ENCODE measurements at regions not wholly inside any gene's neighbourhood (a gene's known extent, or its start where the extent isn't known, plus 50 kb on each side); places are given as distances from the start of the nearest gene placed in this dataset.

DNA sequence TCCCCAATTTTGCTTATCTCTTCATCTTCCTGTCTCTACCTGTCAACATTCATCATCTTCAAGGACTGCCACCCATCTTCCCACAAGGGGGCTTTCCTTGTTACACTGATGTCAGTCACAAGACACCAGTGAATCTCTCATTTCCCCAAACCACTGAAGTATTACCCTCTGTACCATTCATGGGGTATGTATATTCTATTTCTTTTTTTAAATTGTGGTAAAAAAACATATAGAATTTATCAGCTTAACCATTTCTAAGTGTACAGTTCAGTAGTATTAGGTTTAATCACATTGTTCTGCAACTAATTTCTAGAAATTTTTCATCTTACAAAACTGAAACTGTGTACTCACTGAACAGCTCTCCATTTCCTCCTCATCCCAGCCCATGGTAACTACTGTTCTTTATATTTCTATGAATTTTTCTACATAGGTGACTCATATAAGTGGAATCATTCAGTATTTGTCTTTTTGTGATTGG, 98.6 kb downstream of the LARP7 start:
- Histone ChIP-seq H2BK120ac (ENCODE audit: low read depth, low read length) (no peak overlapping the region), H3K9me3 (ENCODE audit: control insufficient read depth, low read length) (no peaks in the 10 kb centered on the region), H3K14ac (ENCODE audit: low read length in 2 of 2) (no peak overlapping the region)

DNA sequence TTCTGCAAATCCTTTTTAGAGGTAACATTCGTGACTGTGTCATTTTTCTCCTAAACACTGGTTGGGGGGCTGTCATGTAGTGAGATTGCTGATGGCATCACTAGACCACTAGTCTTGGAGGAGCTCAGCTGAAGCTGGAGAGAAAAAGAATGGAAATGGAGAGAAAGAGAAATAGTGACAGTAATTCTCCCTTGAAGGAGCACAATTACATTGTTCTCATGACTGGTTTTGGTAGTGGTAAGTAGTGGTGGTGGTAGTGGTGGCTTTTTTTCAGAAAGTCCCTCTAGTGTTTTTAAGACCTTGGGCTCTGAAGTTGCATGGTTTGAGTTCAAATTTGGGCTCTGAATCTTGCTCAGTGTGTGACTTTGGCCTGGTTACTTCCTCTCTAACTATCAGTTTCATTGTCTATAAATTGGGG, 99.8 kb downstream of the LARP7 start:
- Histone ChIP-seq H4K8ac (ENCODE audit: low read length) (no peak overlapping the region), H3K79me1 (replicated peaks; ENCODE audit: low read length, poor library complexity, severe bottlenecking) (no peaks in the 10 kb centered on the region), H3K27me3 (ENCODE audit: control insufficient read depth in 1 of 2, insufficient read depth in 1 of 2, low read length in 2 of 2) (no peaks in the 10 kb centered on the region), H3K4ac (ENCODE audit: low read depth in 1 of 2, low read length in 2 of 2) (no peak overlapping the region), H3K27ac (ENCODE audit: low read length, poor library complexity, severe bottlenecking) (no peak overlapping the region), H3K4me1 (ENCODE audit: control insufficient read depth, insufficient read depth, low read depth, low read length) (no peaks in the 10 kb centered on the region), H2BK12ac (ENCODE audit: low read length in 2 of 2) (no peak overlapping the region), H4K91ac (ENCODE audit: low read length) (no peak overlapping the region), H3K23ac (ENCODE audit: low read length in 2 of 2) (no peak overlapping the region), H3K4me3 (ENCODE audit: insufficient read depth in 1 of 2, low read depth in 1 of 2, low read length in 2 of 2) (no peak overlapping the region), H3K36me3 (ENCODE audit: control insufficient read depth in 1 of 2, insufficient read depth in 2 of 2, low read depth in 1 of 2, low read length in 2 of 2) (no peaks in the 10 kb centered on the region), H2AK5ac (ENCODE audit: low read length, severe bottlenecking) (no peak overlapping the region), H2BK15ac (ENCODE audit: low read depth, poor library complexity, severe bottlenecking) (no peak overlapping the region), H3K4me2 (ENCODE audit: low read length, poor library complexity, severe bottlenecking) (no peak overlapping the region), H3K14ac (ENCODE audit: low read length in 2 of 2) (no peak overlapping the region), H2BK120ac (ENCODE audit: low read depth, low read length) (no peak overlapping the region), H2AFZ (ENCODE audit: low read depth, low read length) (no peak overlapping the region), H3K9me3 (ENCODE audit: control insufficient read depth, low read length) (no peaks in the 10 kb centered on the region), H2BK5ac (ENCODE audit: low read depth, low read length, poor library complexity, severe bottlenecking) (no peak overlapping the region), H3K9ac (ENCODE audit: low read length) (no peak overlapping the region), H3K18ac (ENCODE audit: low read depth in 1 of 2, low read length in 2 of 2) (no peak overlapping the region)
- DNase-seq, result no peak
- 63% methylated on average over 1 of the region's 1 CpG for WGBS

More for the DNA sequence above, 98.6 kb downstream of the LARP7 start:
- Histone ChIP-seq H3K27ac (ENCODE audit: low read length, poor library complexity, severe bottlenecking) (no peak overlapping the region), H2BK15ac (ENCODE audit: low read depth, poor library complexity, severe bottlenecking) (no peak overlapping the region), H3K4me3 (ENCODE audit: insufficient read depth in 1 of 2, low read depth in 1 of 2, low read length in 2 of 2) (no peak overlapping the region), H4K91ac (ENCODE audit: low read length) (no peak overlapping the region), H3K27me3 (ENCODE audit: control insufficient read depth in 1 of 2, insufficient read depth in 1 of 2, low read length in 2 of 2) (no peaks in the 10 kb centered on the region), H3K18ac (ENCODE audit: low read depth in 1 of 2, low read length in 2 of 2) (no peak overlapping the region), H2BK12ac (ENCODE audit: low read length in 2 of 2) (no peak overlapping the region), H3K79me1 (replicated peaks; ENCODE audit: low read length, poor library complexity, severe bottlenecking) (no peaks in the 10 kb centered on the region), H2AK5ac (ENCODE audit: low read length, severe bottlenecking) (no peak overlapping the region), H3K23ac (ENCODE audit: low read length in 2 of 2) (no peak overlapping the region), H3K36me3 (ENCODE audit: control insufficient read depth in 1 of 2, insufficient read depth in 2 of 2, low read depth in 1 of 2, low read length in 2 of 2) (no peaks in the 10 kb centered on the region), H3K4me1 (ENCODE audit: control insufficient read depth, insufficient read depth, low read depth, low read length) (no peaks in the 10 kb centered on the region), H2AFZ (ENCODE audit: low read depth, low read length) (no peak overlapping the region), H3K4ac (ENCODE audit: low read depth in 1 of 2, low read length in 2 of 2) (no peak overlapping the region), H3K9ac (ENCODE audit: low read length) (no peak overlapping the region), H2BK5ac (ENCODE audit: low read depth, low read length, poor library complexity, severe bottlenecking) (no peak overlapping the region), H4K8ac (ENCODE audit: low read length) (no peak overlapping the region), H3K4me2 (ENCODE audit: low read length, poor library complexity, severe bottlenecking) (no peak overlapping the region)
- no peak for DNase-seq

DNA sequence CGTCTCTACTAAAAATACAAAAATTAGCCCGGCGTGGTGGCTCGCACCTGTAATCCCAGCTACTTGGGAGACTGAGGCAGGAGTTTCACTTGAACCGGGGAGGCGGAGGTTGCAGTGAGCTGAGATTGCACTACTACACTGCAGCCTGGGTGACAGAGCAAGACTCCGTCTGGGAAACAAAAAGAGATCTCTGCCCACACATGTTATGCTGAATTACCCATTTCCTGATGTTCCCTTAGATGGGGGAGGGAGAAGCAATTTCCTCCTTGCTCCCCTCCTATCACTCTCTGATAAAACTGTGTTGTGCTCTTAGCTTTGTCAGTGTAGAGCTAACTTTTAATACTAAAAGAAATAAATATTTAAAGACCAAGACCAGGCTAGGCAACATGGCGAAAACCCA, 102.5 kb downstream of the LARP7 start:
- H2BK120ac ChIP-seq (ENCODE audit: low read depth, low read length), result no peak overlapping the region
- H3K4ac ChIP-seq (ENCODE audit: low read depth in 1 of 2, low read length in 2 of 2), result no peak overlapping the region
- no peak overlapping the region for H3K18ac ChIP-seq (ENCODE audit: low read depth in 1 of 2, low read length in 2 of 2)
- no peak overlapping the region for H3K4me3 ChIP-seq (ENCODE audit: insufficient read depth in 1 of 2, low read depth in 1 of 2, low read length in 2 of 2)
- no peak overlapping the region for H3K4me2 ChIP-seq (ENCODE audit: low read length, poor library complexity, severe bottlenecking)
- H2AFZ ChIP-seq (ENCODE audit: low read depth, low read length), result no peak overlapping the region
- no peaks in the 10 kb centered on the region for H3K4me1 ChIP-seq (ENCODE audit: control insufficient read depth, insufficient read depth, low read depth, low read length)
- no peak overlapping the region for H2BK15ac ChIP-seq (ENCODE audit: low read depth, poor library complexity, severe bottlenecking)
- no peaks in the 10 kb centered on the region for H3K9me3 ChIP-seq (ENCODE audit: control insufficient read depth, low read length)
- WGBS, result 95% methylated on average over 7 of the region's 8 CpGs
- H4K91ac ChIP-seq (ENCODE audit: low read length), result no peak overlapping the region
- no peaks in the 10 kb centered on the region for H3K79me1 ChIP-seq (replicated peaks; ENCODE audit: low read length, poor library complexity, severe bottlenecking)
- no peaks in the 10 kb centered on the region for H3K36me3 ChIP-seq (ENCODE audit: control insufficient read depth in 1 of 2, insufficient read depth in 2 of 2, low read depth in 1 of 2, low read length in 2 of 2)
- H3K9ac ChIP-seq (ENCODE audit: low read length), result no peak overlapping the region
- H3K14ac ChIP-seq (ENCODE audit: low read length in 2 of 2), result no peak overlapping the region
- no peaks in the 10 kb centered on the region for H3K27me3 ChIP-seq (ENCODE audit: control insufficient read depth in 1 of 2, insufficient read depth in 1 of 2, low read length in 2 of 2)
- no peak overlapping the region for H3K27ac ChIP-seq (ENCODE audit: low read length, poor library complexity, severe bottlenecking)
- no peak overlapping the region for H3K23ac ChIP-seq (ENCODE audit: low read length in 2 of 2)
- no peak for DNase-seq
- H4K8ac ChIP-seq (ENCODE audit: low read length), result no peak overlapping the region
- no peak overlapping the region for H2BK12ac ChIP-seq (ENCODE audit: low read length in 2 of 2)
- no peak overlapping the region for H2AK5ac ChIP-seq (ENCODE audit: low read length, severe bottlenecking)
- no peak overlapping the region for H2BK5ac ChIP-seq (ENCODE audit: low read depth, low read length, poor library complexity, severe bottlenecking)

DNA sequence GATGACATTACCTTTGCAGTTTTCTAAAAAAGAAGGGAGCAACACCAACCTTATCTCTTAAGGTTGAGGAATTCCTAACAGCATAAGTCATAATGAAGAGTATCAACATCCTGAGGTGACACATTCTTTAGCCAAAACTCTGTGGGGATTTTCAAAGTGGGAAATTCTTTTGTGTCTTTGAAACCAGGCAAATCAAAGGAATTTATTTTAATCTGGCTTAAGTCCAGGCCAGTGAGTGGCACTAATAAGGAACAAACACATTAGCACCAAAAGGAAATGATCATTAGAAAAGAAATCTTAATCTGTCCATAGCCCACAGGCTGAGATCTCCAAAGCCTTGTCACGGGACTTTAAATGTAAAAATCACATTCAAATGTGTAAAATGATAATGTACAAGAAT, 110.1 kb downstream of the LARP7 start:
- Histone ChIP-seq H4K91ac (ENCODE audit: low read length) (no peak overlapping the region), H3K18ac (ENCODE audit: low read depth in 1 of 2, low read length in 2 of 2) (no peak overlapping the region), H3K27ac (ENCODE audit: low read length, poor library complexity, severe bottlenecking) (no peak overlapping the region), H4K8ac (ENCODE audit: low read length) (no peak overlapping the region), H3K79me1 (replicated peaks; ENCODE audit: low read length, poor library complexity, severe bottlenecking) (no peaks in the 10 kb centered on the region), H2BK15ac (ENCODE audit: low read depth, poor library complexity, severe bottlenecking) (no peak overlapping the region), H3K9me3 (ENCODE audit: control insufficient read depth, low read length) (no peaks in the 10 kb centered on the region), H2AFZ (ENCODE audit: low read depth, low read length) (no peak overlapping the region), H3K4me1 (ENCODE audit: control insufficient read depth, insufficient read depth, low read depth, low read length) (no peaks in the 10 kb centered on the region), H3K27me3 (ENCODE audit: control insufficient read depth in 1 of 2, insufficient read depth in 1 of 2, low read length in 2 of 2) (peaks cover 0 to 4% of the 10 kb centered on the region in 2 experiments), H3K4me3 (ENCODE audit: insufficient read depth in 1 of 2, low read depth in 1 of 2, low read length in 2 of 2) (no peak overlapping the region), H3K4ac (ENCODE audit: low read depth in 1 of 2, low read length in 2 of 2) (no peak overlapping the region), H3K9ac (ENCODE audit: low read length) (no peak overlapping the region), H3K36me3 (ENCODE audit: control insufficient read depth in 1 of 2, insufficient read depth in 2 of 2, low read depth in 1 of 2, low read length in 2 of 2) (no peaks in the 10 kb centered on the region), H3K14ac (ENCODE audit: low read length in 2 of 2) (no peak overlapping the region), H2BK12ac (ENCODE audit: low read length in 2 of 2) (no peak overlapping the region), H2BK120ac (ENCODE audit: low read depth, low read length) (no peak overlapping the region), H2BK5ac (ENCODE audit: low read depth, low read length, poor library complexity, severe bottlenecking) (no peak overlapping the region), H3K4me2 (ENCODE audit: low read length, poor library complexity, severe bottlenecking) (no peak overlapping the region), H2AK5ac (ENCODE audit: low read length, severe bottlenecking) (no peak overlapping the region), H3K23ac (ENCODE audit: low read length in 2 of 2) (no peak overlapping the region)
- WGBS, result no CpG with 5 or more reads among the region's 1 CpG
- DNase-seq, result no peak
